HEK293 (cell line): ENCODE measurements at regions not wholly inside any gene's neighbourhood (a gene's known extent, or its start where the extent isn't known, plus 50 kb on each side); places are given as distances from the start of the nearest gene placed in this dataset.

Source experiments
- ZBTB44 ChIP-seq: fragments of 450-650 bp; IDR thresholded peaks from 2 replicates; pipeline ENCODE4 v1.5.1; 2018; ENCODE audit warnings: missing biosample characterization, mild to moderate bottlenecking, missing genetic modification characterization
- ZNF133 ChIP-seq: fragments of 450-650 bp; formaldehyde crosslinking; IDR thresholded peaks from 2 replicates; pipeline ENCODE4 v1.5.1; 2016; ENCODE audit warnings: missing biosample characterization, missing genetic modification characterization
- ZNF19 ChIP-seq: fragments of 450-650 bp; formaldehyde crosslinking; IDR thresholded peaks from 2 replicates; pipeline ENCODE4; 2016; ENCODE audit warnings: missing biosample characterization, missing genetic modification characterization, low read depth
- ZNF221 ChIP-seq: fragments of 450-650 bp; formaldehyde crosslinking; IDR thresholded peaks from 2 replicates; pipeline ENCODE4 v1.5.1; 2017; ENCODE audit warnings: missing biosample characterization, missing genetic modification characterization, borderline replicate concordance
- ZNF37A ChIP-seq: fragments of 450-650 bp; IDR thresholded peaks from 2 replicates; pipeline ENCODE4 v1.5.1; 2018; ENCODE audit warnings: missing biosample characterization, missing genetic modification characterization
- ZNF423 ChIP-seq: fragments of 450-650 bp; formaldehyde crosslinking; IDR thresholded peaks from 2 replicates; pipeline ENCODE4 v1.5.1; 2016; ENCODE audit warnings: missing biosample characterization, missing genetic modification characterization
- TF ChIP-seq, protein P1 (sequence below): fragments of 450-650 bp; formaldehyde crosslinking; IDR thresholded peaks from 2 replicates; pipeline ENCODE4 v1.5.1; 2016; ENCODE audit warnings: missing biosample characterization, missing genetic modification characterization
- TF ChIP-seq, protein P2 (sequence below): fragments of 450-650 bp; formaldehyde crosslinking; optimal IDR thresholded peaks from 2 replicates; pipeline ENCODE3; 2016; ENCODE audit warnings: missing biosample characterization, mild to moderate bottlenecking, missing genetic modification characterization

DNA sequence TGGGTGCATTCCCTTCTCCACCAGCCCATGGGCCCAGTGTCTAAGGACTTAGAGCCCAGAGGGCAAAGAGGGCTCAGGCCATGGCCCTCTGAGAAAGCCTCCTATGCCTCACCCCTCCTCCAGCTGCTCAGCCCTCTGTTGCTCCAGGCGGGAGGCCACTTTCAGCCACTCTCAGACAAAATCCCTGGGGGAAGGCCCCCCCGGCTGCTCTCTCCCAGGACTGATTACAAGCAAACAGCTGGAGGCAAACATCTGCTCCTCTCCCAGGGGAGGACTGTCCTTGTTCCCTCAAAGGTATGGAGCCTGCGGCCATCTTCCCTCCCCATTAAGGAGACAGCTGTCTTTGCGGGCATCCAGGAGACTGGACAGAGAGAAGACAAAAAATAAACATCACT, 54.9 kb upstream of the DLX4 start:
- TF ChIP-seq, protein P1, sequence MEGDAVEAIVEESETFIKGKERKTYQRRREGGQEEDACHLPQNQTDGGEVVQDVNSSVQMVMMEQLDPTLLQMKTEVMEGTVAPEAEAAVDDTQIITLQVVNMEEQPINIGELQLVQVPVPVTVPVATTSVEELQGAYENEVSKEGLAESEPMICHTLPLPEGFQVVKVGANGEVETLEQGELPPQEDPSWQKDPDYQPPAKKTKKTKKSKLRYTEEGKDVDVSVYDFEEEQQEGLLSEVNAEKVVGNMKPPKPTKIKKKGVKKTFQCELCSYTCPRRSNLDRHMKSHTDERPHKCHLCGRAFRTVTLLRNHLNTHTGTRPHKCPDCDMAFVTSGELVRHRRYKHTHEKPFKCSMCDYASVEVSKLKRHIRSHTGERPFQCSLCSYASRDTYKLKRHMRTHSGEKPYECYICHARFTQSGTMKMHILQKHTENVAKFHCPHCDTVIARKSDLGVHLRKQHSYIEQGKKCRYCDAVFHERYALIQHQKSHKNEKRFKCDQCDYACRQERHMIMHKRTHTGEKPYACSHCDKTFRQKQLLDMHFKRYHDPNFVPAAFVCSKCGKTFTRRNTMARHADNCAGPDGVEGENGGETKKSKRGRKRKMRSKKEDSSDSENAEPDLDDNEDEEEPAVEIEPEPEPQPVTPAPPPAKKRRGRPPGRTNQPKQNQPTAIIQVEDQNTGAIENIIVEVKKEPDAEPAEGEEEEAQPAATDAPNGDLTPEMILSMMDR (tag by site-specific recombination): no peak
- TF ChIP-seq ZNF423 (no peak), ZBTB44 (tag by site-specific recombination) (no peak), ZNF19 (tag by site-specific recombination) (no peak), ZNF37A (no peak), ZNF133 (tag by site-specific recombination) (no peak), ZNF221 (tag by site-specific recombination) (no peak)
- TF ChIP-seq, protein P2, sequence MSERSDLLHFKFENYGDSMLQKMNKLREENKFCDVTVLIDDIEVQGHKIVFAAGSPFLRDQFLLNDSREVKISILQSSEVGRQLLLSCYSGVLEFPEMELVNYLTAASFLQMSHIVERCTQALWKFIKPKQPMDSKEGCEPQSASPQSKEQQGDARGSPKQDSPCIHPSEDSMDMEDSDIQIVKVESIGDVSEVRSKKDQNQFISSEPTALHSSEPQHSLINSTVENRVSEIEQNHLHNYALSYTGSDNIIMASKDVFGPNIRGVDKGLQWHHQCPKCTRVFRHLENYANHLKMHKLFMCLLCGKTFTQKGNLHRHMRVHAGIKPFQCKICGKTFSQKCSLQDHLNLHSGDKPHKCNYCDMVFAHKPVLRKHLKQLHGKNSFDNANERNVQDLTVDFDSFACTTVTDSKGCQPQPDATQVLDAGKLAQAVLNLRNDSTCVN (tag by site-specific recombination): no peak
